Hepatocyte (in vitro differentiated cells): ENCODE measurements at regions not wholly inside any gene's neighbourhood (a gene's known extent, or its start where the extent isn't known, plus 50 kb on each side); places are given as distances from the start of the nearest gene placed in this dataset.

Experiments used
- CTCF ChIP-seq: fragments of 200-600 bp; sonication (generic); IDR thresholded peaks from 2 replicates; pipeline ENCODE4 v1.5.1; 2016; ENCODE audit warnings: antibody characterized with exemption, mild to moderate bottlenecking; ENCODE audit not compliant: poor library complexity
- EZH2 ChIP-seq: fragments of 200-600 bp; sonication (generic); IDR thresholded peaks from 2 replicates; pipeline ENCODE4 v1.6.1; 2016; ENCODE audit warnings: antibody characterized with exemption, mild to moderate bottlenecking, borderline replicate concordance
- EZH2phosphoT487 ChIP-seq: fragments of 200-600 bp; sonication (generic); IDR thresholded peaks from one replicate; pipeline ENCODE4 v1.6.1; 2018; ENCODE audit warnings: antibody characterized with exemption, mild to moderate bottlenecking, low read depth, moderate library complexity; ENCODE audit not compliant: unreplicated experiment, severe bottlenecking

GRCh38 chr18:76205906-76206305, 289.1 kb downstream of the ZNF516 start:
- TF ChIP-seq CTCF = no peak
- no peak for TF ChIP-seq EZH2phosphoT487
- TF ChIP-seq EZH2 = no peak
